ENCODE measurements at regions not wholly inside any gene's neighbourhood (a gene's known extent, or its start where the extent isn't known, plus 50 kb on each side); places are given as distances from the start of the nearest gene placed in this dataset.

DNA sequence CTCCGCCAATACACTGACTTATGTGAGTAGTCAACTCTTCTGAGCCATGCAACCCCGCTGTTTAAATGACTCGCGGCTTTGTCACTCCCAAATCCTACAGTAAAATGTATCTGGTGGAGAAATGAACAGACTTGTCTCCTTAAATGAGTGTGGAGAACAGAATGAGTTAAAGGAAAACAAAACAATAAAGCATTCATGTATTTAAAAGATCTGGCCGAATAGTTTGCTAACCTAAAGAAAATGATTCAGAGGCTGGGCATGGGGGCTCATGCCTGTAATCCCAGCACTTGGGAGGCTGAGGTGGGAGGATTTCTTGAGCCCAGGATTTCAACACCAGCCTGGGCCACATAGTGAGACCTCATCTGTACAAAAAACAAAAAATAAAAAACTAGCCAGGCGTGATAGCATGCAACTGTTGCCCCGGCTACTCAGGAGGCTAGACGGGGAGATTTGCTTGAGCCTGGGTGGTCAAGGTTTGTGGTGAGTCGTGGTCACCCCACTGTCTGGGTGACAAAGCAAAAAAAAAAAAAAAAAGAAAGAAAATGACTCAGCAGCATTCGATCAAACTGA, 86.5 kb upstream of the PFKP start:
- no peaks in the 10 kb centered on the region for H3K4me1 ChIP-seq (ENCODE audit: insufficient read depth, low read length)
- no peak overlapping the region for H3K4ac ChIP-seq (ENCODE audit: low read depth, low read length)
- no peak overlapping the region for H4K8ac ChIP-seq (replicated peaks; ENCODE audit: insufficient read length, low read depth, low read length)
- no peak overlapping the region for H2AK5ac ChIP-seq (ENCODE audit: insufficient read length, low read length)
- no peak overlapping the region for H2BK20ac ChIP-seq (ENCODE audit: low read depth, low read length, poor library complexity, severe bottlenecking)
- Mint-ChIP-seq H3K36me3 (ENCODE audit: insufficient read depth in 1 of 3, low read depth in 3 of 3) (no peaks in the 10 kb centered on the region), H3K4me1 (peaks cover 13 to 14% of the 10 kb centered on the region in 2 experiments), H3K9me3 (no peaks in the 10 kb centered on the region), H3K4me3 (no peak overlapping the region), H3K27me3 (ENCODE audit: low read depth) (no peaks in the 10 kb centered on the region; the same call in 1 of the 2 replicates), H3K27ac (peak overlapping the region in 1 of 3 experiments; percentile 88; a peak in 3 of 7 replicates)
- no peak overlapping the region for H4K5ac ChIP-seq (ENCODE audit: insufficient read length, low read depth, low read length)
- no peak overlapping the region for H3K18ac ChIP-seq (ENCODE audit: insufficient read length, low read depth, low read length)
- H2BK120ac ChIP-seq (ENCODE audit: low read depth, low read length, poor library complexity, severe bottlenecking) = no peak overlapping the region
- no peak overlapping the region for H3T11ph ChIP-seq (ENCODE audit: low read length)
- H3K9ac ChIP-seq (ENCODE audit: extremely low read depth, insufficient read length, low read length) = no peak overlapping the region
- H3K4me2 ChIP-seq (ENCODE audit: insufficient read depth, insufficient read length, low read length) = no peak overlapping the region
- TF ChIP-seq, protein P1, sequence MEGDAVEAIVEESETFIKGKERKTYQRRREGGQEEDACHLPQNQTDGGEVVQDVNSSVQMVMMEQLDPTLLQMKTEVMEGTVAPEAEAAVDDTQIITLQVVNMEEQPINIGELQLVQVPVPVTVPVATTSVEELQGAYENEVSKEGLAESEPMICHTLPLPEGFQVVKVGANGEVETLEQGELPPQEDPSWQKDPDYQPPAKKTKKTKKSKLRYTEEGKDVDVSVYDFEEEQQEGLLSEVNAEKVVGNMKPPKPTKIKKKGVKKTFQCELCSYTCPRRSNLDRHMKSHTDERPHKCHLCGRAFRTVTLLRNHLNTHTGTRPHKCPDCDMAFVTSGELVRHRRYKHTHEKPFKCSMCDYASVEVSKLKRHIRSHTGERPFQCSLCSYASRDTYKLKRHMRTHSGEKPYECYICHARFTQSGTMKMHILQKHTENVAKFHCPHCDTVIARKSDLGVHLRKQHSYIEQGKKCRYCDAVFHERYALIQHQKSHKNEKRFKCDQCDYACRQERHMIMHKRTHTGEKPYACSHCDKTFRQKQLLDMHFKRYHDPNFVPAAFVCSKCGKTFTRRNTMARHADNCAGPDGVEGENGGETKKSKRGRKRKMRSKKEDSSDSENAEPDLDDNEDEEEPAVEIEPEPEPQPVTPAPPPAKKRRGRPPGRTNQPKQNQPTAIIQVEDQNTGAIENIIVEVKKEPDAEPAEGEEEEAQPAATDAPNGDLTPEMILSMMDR (conservative IDR thresholded peaks at IDR 0.05) = no peak
- no peak for DNase-seq
- no peaks in the 10 kb centered on the region for H3K23me2 ChIP-seq (ENCODE audit: insufficient read length, low read depth, low read length, poor library complexity, severe bottlenecking)
- no peak overlapping the region for H2BK5ac ChIP-seq (ENCODE audit: insufficient read length, low read length)
- no peak overlapping the region for H3K23ac ChIP-seq (ENCODE audit: insufficient read length, low read depth, low read length)
- H4K20me1 ChIP-seq (ENCODE audit: control insufficient read depth, insufficient read depth, insufficient read length) = no peaks in the 10 kb centered on the region
- H3K79me1 ChIP-seq (ENCODE audit: insufficient read depth, low read depth, low read length, poor library complexity, severe bottlenecking) = no peaks in the 10 kb centered on the region
- no peak overlapping the region for H4K91ac ChIP-seq (ENCODE audit: insufficient read length, low read depth, low read length)
- no CpG with 5 or more reads among the region's 10 CpGs for WGBS (ENCODE audit: extremely low coverage, insufficient read length, low lambda C conversion rate)
- H3K79me2 ChIP-seq (ENCODE audit: insufficient read depth, low read length) = no peaks in the 10 kb centered on the region
- no peak overlapping the region for H2AFZ ChIP-seq (ENCODE audit: low read length)
- H3K27ac ChIP-seq (ENCODE audit: insufficient read length, low read depth, low read length) = no peak overlapping the region
- H2BK15ac ChIP-seq (ENCODE audit: low read depth, low read length) = no peak overlapping the region
- no peak overlapping the region for H2BK12ac ChIP-seq (ENCODE audit: insufficient read length, low read depth, low read length)
- H3K9me3 ChIP-seq (ENCODE audit: control insufficient read depth, low read depth, low read length) = no peaks in the 10 kb centered on the region
- H3K14ac ChIP-seq (ENCODE audit: insufficient read depth, low read length) = no peak overlapping the region
- no peak overlapping the region for H3K56ac ChIP-seq (ENCODE audit: insufficient read length, low read depth, low read length)
- no peaks in the 10 kb centered on the region for H3K27me3 ChIP-seq (ENCODE audit: insufficient read depth, low read length)
